Activated naive CD8-positive, alpha-beta T cell treated with anti-CD3 and anti-CD28 coated beads, Interleukin-2, amount 50 U/mL, for 16 hours (primary cell): ENCODE measurements at regions not wholly inside any gene's neighbourhood (a gene's known extent, or its start where the extent isn't known, plus 50 kb on each side); places are given as distances from the start of the nearest gene placed in this dataset.
"Not testable (repeated sequence)": the region's sequence is repeated elsewhere in the genome, so short reads cannot be mapped to it uniquely, and the experiment has no call there.

Experiments
- DNase-seq: peaks from one replicate; pipeline ENCODE4 v3.0.0-alpha.2; 2020; ENCODE audit warnings: low read depth, low spot score

- no peak for DNase-seq
These were observed 345.9 kb downstream of the FAM72C start for GRCh38 chr1:143625886-143626285.

DNA sequence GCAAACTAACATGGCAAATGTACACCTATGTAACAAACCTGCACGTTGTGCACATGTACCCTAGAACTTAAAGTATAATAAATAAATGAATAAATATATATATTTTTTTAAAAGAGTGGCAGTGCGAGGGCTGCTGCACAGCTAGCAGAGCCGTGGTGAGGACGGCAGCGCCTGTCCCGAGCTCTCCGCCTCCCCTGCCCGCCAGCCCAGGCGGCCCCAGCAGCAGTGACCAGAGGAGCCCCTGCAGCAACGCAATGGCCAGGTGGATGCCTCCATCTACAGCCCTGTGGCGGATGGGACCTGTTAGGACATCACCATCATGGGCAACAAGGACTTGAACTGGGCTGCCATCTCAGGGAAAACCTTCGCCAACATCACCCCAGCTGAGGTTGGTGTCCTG is 351.9 kb downstream of the FAM72C start:
- no peak for DNase-seq

- no peak for DNase-seq
These were observed 360.6 kb downstream of the FAM72C start for GRCh38 chr1:143611159-143611558.

DNA sequence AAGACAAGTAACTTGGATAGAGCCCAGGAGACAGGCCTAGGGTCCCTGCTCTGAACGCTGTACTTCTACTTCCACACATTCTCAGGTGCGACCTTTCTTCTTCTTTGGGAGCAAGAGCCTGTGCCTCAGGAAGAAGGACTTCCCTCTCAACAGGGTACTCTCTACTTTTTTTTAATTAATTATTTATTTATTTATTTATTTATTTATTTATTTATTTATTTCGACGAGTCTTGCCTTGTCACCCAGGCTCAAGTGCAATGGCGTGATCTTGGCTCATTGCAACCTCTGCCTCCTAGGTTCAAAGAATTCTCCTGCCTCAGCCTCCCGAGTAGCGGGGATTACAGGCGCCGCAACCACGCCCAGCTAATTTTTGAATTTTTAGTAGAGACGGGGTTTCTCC is 361.6 kb downstream of the FAM72C start:
- DNase-seq: no peak

GRCh38 chr1:143604887-143605286 is 366.9 kb downstream of the FAM72C start:
- no peak for DNase-seq

GRCh38 chr1:143584508-143584907 is 387.3 kb downstream of the FAM72C start:
- no peak for DNase-seq

DNA sequence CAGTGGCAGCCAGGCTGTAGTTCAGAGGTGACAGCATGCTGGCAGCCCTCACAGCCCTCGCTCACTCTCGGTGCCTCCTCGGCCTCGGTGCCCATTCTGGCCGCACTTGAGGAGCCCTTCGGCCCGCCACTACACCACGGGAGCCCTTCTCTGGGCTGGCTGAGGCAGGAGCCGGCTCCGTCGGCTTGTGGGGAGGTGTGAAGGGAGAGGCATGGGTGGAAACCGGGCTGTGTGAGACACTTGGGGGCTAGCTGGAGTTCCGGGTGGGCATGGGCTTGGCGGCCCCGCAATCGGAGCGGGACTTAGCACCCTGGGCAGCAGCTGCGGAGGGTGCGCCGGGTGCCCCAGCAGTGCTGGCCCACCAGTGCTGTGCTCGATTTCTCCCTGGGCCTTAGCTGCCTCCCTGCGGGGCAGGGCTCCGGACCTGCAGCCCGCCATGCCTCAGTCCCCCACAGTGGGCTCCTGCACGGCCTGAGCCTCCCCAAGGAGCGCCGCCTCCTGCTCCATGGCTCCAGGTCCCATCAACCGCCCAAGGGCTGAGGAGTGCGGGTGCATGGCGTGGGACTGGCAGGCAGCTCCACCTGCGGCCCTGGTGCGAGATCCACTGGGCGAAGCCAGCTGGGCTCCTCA is 396.8 kb downstream of the FAM72C start:
- no peak for DNase-seq

DNA sequence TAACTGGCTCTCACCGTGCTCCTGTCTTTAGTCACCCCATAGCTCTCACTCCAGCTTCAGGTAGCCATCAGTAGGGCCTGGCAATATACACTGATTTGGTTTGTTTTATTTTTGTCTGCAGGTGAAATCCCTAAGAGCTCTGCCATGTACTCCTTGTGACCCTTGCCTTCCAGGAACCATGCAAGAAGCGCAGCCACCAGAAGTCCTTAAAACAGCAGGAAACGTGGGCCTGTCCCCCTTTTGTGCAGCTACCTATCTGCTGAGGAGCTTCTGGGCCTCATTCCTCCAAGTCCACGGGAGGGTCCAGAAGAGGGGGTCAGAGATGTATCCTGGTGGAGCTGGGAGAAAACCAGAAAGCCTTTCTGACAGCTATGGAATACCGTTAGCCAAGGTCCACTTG is 399.1 kb downstream of the FAM72C start:
- not testable (repeated sequence) for DNase-seq

- not testable (repeated sequence) for DNase-seq
These were observed 408.0 kb downstream of the FAM72C start for GRCh38 chr1:143563761-143564160.

- DNase-seq: no peak
These were observed 418.2 kb downstream of the FAM72C start for GRCh38 chr1:143553627-143554026.

GRCh38 chr1:143504703-143505102 is 467.1 kb downstream of the FAM72C start:
- not testable (repeated sequence) for DNase-seq

DNA sequence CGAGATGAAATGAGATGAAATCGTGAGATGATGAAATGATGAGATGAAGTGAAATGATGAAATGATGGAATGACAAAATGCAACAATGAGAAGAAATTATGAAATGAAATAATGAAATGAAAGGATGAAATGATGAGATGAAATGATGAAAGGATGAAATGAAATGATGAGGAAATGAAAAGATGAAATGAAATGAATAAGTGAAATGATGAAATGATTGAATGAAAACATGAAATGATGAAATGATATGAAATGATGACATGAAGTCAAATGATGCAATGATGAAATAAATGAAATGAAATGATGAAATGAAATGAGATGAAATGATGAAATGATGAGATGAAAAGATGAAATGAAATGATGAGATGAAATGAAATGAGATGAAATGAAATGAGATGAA is 467.7 kb downstream of the FAM72C start:
- not testable (repeated sequence) for DNase-seq

- not testable (repeated sequence) for DNase-seq
These were observed 468.7 kb downstream of the FAM72C start for GRCh38 chr1:143503048-143503447.

DNA sequence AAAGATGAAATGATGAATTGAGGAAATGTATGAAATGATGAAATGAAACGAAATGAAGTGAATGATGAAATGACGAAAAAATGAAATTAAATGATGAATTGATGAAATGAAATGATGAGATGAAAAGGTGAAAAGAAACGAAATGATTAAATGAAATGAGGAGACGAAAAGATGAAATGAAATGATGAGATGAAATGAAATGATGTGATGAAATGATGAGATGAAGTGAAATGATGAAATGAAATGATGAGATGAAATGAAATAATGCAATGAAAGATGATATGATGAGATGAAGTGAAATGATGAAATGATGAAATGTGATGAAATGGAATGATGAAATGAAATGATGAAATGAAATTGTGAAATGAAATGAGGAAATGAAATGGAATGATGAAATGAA is 469.7 kb downstream of the FAM72C start:
- not testable (repeated sequence) for DNase-seq

DNA sequence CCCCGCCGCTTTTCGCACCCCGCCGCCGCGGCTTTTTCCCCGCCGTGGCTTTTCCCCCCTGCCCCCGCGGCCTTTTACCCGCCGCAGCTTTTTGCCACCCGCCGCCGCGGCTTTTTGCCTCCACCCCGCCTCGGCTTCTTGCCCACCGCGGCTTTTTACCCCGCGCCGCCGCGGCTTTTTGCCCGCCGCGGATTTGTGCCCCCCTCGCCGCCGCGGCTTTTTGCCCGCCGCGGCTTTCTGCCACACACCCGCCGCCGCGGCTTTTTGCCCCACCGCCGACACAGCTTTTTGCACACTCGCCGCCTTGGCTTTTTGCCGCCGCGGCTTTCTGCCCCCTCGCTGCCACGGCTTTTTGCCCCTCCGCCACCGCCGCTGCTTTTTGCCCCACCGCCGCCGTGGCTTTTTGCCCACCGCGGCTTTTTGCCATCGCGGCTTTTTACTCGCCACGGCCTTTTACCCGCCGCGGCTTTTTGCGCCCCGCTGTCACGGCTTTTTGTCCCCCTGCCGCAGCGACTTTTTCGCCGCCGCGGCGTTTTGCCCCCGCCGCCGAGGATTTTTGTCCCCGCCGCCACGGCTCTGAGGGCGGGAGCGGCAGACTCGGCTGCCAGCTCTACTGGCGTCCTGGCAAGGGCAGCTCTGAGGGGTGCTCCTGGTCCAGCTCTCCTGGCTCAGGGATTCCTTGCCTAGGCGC is 473.6 kb downstream of the FAM72C start:
- not testable (repeated sequence) for DNase-seq

- no peak for DNase-seq
These were observed 474.4 kb downstream of the FAM72C start for GRCh38 chr1:143497374-143497747.

DNA sequence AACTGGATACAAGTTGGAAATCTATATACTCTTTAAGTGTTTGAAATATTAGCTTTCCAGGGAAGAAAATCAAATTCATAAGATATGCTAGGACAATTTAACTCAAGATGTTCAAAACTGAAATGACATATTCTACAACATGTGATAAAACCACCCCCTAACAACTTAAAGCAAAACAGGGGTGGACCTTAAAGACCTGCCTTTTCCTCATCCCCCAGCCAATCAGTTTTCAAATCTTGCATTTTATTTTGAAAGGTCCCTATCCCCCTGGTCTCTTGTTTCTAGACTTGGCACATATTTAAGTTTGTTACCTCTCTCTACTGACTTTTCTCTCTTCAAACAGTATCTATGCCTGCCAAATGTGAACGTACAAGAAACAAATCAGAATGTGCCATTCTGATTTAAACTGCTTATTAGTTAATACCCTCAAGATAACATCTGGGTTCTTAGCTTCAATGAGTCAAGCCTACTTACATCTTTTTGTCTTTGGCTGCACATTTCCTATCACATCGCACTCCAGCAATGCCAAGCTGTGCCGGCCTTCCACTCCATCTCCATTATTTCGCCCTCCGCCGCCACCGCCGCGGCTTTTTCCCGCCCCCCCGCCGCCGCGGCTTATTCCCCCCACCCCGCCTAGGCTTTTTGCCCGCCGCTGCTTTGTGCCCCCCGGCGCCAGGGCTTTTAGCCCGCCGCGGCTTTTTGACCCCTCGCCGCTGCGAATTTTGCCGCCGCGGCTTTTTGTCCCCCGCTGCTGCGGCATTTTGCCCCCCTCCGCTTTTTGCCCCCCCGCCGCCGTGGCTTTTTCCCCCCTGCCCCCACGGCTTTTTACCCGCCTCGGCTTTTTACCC is 475.0 kb downstream of the FAM72C start:
- not testable (repeated sequence) for DNase-seq
